WI38 (cell line): ENCODE measurements at regions not wholly inside any gene's neighbourhood (a gene's known extent, or its start where the extent isn't known, plus 50 kb on each side); places are given as distances from the start of the nearest gene placed in this dataset.
A peak's percentile ranks its signal among the peaks of the same experiment; 100 is the strongest.
"Not testable (repeated sequence)": the region's sequence is repeated elsewhere in the genome, so short reads cannot be mapped to it uniquely, and the experiment has no call there.

ENCODE experiments used
- H3K4me3 ChIP-seq: 2 replicates; pipeline ENCODE4 v1.5.1; 2011; ENCODE audit warnings: low read depth, mild to moderate bottlenecking, control low read depth, low read length

DNA sequence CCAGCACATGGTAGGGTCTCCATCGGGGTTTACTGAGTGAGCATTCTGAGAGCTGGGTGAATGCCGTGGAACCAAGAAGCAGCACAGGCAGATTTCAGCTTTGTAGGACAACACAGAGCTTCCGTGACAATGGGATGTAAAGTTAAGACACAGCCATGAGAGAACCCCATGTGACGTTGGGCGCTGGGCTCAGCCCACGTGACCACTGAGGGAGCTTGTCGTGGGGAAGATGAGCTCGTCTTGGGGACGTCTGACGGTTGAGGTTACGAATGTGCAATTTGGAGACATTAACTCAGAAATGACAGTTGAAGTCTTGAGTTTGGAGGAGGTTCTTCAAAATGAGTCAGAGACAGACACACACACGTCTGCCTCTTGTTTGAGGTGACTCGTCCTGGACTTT, 51.5 kb upstream of the MUC20 start:
- not testable (repeated sequence) for H3K4me3 ChIP-seq

DNA sequence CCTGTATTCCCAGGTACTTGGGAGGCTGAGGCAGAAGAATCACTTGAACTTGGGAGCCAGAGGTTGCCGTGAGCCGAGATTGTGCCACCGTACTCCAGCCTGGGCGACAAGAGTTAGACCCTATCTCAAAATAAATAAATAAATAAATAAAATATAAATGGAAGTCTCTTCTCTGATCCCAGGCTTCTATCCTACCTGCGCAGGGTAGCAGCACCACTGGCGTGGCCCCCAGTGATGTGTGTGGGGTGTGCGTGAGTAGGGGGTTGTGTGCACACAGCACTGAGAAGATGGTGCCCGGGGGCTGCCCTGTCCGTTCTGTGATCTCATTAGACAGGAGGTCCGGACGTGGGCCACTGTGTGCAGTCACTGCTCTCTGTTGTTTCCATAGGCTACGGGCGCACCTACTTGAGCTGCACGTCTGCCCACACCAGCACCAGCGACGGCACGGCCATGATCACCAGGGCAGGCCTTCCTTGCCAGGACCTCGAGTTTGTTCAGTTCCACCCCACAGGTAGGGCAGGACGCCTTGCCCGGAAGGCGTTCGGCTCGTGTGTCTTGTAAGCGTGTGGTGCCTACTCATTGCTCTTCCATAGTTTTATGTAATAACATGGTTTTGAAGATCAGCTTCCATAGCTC, 52.5 kb upstream of the MUC20 start:
- H3K4me3 ChIP-seq: not testable (repeated sequence)

- H3K4me3 ChIP-seq: not testable (repeated sequence)
Observed at GRCh38 chr3:195665311-195665710, 55.5 kb upstream of the MUC20 start.

DNA sequence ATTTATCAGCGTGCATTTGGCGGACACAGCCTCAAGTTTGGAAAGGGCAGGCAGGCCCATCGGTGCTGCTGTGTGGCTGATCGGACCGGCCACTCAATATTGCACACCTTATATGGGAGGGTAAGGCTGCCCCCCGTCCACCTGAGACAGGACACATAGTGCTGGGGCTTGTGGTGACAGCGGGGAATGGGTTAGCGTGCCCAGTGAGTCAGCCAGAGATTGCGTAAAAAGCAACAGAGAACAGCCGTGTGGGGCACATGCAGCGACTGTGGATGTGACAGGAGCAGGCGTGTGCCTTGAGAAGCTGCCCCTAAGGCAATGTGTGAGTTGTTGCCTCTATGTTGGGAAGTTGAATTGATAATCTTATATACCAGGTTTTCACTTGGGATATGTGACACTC, 56.6 kb upstream of the MUC20 start:
- not testable (repeated sequence) for H3K4me3 ChIP-seq

- H3K4me3 ChIP-seq: peak overlapping the region; percentile 51
Observed at GRCh38 chr3:195659136-195659533, 61.6 kb upstream of the MUC20 start.

DNA sequence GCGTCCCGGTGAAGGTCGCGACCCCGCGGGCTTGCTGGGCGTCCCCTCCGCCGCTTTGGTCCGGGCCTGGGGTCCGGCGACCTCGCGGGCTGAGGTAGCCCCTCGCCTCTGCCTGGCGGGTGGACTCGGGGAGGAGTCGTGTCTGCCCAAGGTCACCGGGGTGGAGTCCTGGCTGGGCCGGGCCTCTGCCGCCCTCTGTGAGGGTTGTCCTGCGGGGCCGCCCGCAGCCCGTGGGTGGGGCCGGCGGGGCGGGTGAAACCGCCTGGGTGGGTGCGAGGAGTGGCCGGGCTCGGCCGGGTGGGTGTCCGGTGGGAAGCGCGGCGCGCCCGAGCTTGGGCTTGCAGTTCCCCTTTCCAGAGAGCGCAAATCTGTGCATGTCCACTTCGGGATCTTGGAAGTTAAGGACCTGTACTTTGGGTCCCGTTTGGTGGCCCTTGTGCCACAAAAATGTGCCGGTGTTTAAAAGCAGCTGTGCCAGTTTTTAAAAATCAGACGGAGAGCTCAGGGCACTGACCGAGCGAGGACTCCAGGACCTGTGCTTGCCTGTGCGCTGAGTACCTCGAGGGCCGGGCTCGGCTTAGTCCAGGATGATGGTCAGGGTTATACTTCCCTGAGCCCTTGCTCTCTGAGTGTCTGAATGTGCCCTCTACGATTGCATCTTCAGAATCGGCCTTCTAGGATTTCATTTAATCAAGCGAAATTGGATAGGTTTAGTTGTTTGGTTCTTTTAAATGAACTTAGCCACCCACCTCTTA, 62.2 kb upstream of the MUC20 start:
- peak overlapping the region; percentile 62 for H3K4me3 ChIP-seq

GRCh38 chr3:195657475-195658372, 63.1 kb upstream of the MUC20 start:
- H3K4me3 ChIP-seq: peak overlapping the region; percentile 62

GRCh38 chr3:195656091-195656490, 64.7 kb upstream of the MUC20 start:
- H3K4me3 ChIP-seq: not testable (repeated sequence)

- not testable (repeated sequence) for H3K4me3 ChIP-seq
Observed at GRCh38 chr3:195654746-195655145, 66.0 kb upstream of the MUC20 start.

DNA sequence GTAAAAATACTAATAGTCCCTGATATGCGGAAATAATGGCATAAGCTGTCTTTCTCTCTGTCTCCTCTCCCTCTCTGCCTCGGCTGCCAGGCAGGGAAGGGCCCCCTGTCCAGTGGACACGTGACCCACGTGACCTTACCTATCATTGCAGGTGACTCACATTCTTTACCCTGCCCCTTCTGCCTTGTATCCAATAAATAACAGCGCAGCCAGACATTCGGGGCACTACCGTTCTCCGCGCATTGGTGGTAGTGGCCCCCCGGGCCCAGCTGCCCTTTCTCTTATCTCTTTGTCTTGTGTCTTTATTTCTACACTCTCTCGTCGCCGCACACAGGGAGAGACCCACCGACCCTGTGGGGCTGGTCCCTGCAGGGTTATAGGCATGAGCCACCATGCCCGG, 66.6 kb upstream of the MUC20 start:
- H3K4me3 ChIP-seq: not testable (repeated sequence)

GRCh38 chr3:195653641-195654040, 67.1 kb upstream of the MUC20 start:
- not testable (repeated sequence) for H3K4me3 ChIP-seq

GRCh38 chr3:195647912-195648702, 64.4 kb upstream of the APOD start:
- H3K4me3 ChIP-seq: not testable (repeated sequence)

DNA sequence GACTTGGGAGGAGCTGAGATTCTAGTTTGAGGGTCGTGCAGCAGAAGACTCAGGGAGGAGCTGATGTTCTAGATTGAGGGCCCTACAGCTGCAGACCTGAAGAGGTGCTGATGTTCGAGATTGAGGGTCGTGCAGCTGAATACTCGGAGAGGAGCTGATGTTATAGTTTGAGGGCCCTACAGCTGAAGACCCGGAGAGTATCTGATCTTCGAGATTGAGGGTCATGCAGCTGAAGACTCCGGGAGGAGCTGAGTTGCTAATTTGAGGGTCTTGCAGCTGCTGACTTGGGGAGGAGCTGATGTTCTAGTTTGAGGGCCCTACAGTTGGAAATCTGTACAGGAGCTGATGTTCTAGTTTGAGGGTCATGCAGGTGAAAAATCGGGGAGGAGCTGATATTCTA, 62.1 kb upstream of the APOD start:
- not testable (repeated sequence) for H3K4me3 ChIP-seq

- not testable (repeated sequence) for H3K4me3 ChIP-seq
Observed at GRCh38 chr3:195643245-195643644, 59.5 kb upstream of the APOD start.

DNA sequence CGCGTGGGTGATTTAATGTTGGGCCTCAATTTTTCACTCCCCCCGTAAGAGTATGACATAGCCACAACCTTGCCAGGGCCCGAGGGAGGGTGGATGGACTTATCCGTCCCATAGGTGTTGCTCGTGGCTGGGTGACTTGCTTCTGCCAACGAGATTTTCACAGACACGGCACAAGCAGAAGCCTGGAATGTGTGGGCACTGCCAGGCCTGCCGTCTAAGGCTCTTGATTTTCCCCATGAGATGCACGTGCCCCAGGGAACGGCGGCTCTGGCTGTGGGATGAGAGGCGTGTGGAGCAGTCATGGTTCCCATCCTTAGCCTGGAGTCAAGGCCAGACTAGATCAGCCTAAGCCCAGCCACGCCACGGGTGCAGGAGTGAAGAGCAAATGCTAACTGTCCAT, 58.6 kb upstream of the APOD start:
- not testable (repeated sequence) for H3K4me3 ChIP-seq

DNA sequence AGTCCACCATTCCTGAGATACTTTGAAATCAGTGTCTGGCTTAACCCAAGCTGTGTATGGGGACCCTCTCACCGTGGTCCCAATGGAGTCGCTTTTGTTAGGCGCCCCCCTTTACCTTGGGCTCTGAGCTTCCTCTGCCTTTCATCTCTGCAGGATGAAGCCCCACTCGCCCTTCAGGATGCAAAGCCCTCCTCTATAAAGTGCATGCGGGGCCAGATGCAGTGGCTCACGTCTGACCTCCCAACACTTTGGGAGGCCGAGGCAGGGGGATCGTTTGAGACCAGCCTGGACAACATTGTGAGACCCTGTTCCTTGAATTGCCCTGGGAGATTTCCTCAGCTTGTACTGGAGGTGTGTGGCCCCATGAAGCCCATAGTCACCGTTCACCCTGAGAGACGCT, 54.7 kb upstream of the APOD start:
- not testable (repeated sequence) for H3K4me3 ChIP-seq

GRCh38 chr3:195637473-195638233, 53.9 kb upstream of the APOD start:
- not testable (repeated sequence) for H3K4me3 ChIP-seq

DNA sequence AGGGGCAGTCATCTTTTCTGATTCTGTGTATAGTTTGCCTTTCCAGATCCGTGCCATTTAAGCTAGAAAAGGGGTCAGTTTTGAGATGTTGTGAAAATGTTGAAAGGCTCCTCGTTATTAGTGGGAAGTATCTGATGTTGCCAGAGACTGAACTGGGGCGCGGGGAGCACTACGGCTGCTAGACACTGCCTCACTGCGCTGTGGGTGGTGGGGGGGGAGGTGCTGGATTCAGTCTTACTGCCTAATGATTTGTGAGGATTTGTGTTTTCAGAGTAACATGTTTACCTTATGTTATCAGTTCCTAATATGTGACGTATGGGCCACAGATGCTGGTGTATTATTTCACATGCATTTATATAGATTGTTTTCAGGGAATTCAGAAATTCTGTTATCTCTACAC, 53.3 kb upstream of the APOD start:
- H3K4me3 ChIP-seq: not testable (repeated sequence)

DNA sequence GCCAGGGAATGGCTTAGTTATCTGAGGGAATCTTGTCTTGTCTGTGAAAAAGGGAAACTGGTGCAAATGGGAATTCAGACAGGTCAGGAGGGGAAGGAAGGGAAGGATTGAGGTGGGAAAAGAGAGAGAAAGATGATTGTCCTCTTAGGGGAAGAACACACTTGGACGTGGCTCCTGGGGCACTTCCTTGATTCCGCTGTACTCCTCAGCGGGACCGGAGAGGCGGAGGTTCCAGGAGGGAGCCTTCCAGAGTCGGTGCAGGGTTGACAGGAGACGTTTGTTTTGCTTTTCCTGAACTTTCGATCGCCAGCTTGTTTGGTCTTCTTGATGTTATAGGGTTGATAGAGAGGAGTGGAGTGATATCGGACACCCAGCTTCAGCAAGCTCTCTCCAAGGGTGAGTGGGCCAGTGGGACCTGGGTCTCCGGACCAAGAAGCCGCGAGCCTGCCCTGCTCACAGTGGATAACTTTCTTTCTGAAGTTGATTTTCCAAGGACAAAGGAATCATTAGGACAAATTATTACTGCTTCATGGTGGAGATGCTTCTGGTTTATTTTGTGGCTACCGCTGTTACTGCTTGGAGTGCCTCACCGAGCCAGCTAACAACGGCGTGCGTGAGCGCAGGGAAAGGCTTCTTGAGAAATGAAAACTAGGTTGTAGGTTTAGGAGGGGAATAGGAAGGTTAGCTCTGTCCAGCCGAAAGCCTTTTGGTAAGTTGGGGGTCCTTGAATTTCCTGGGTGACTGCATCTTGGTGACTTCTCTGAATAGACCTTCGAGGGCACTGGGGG, 52.4 kb upstream of the APOD start:
- not testable (repeated sequence) for H3K4me3 ChIP-seq
